Panc1 (cell line): ENCODE measurements at regions not wholly inside any gene's neighbourhood (a gene's known extent, or its start where the extent isn't known, plus 50 kb on each side); places are given as distances from the start of the nearest gene placed in this dataset.

Experiments used
- CTCF ChIP-seq: fragments of 450-650 bp; IDR thresholded peaks from 2 replicates; pipeline ENCODE4 v1.5.1; 2017; ENCODE audit warnings: mild to moderate bottlenecking
- POLR2AphosphoS5 ChIP-seq: IDR thresholded peaks from 2 replicates; pipeline ENCODE4 v1.6.1; 2012; ENCODE audit warnings: mild to moderate bottlenecking, low read depth, low read length, moderate library complexity
- REST ChIP-seq, 2 experiments: IDR thresholded peaks; 2 replicates each; pipeline ENCODE4 v1.6.1; 2011 to 2012; ENCODE audit warnings: low read depth in 2 of 2, control low read depth in 1 of 2, low read length in 1 of 2, mild to moderate bottlenecking in 1 of 2, moderate library complexity in 1 of 2; ENCODE audit not compliant: insufficient read depth in 1 of 2

GRCh38 chr17:77675816-77676215 is 282.7 kb upstream of the TNRC6C start:
- TF ChIP-seq CTCF (no peak), REST (IDR thresholded peaks at IDR 0.05; ENCODE audit: insufficient read depth in 1 of 2, low read depth in 2 of 2, low read length in 1 of 2) (no peak), POLR2AphosphoS5 (no peak)
